ENCODE measurements at regions not wholly inside any gene's neighbourhood (a gene's known extent, or its start where the extent isn't known, plus 50 kb on each side); places are given as distances from the start of the nearest gene placed in this dataset.

DNA sequence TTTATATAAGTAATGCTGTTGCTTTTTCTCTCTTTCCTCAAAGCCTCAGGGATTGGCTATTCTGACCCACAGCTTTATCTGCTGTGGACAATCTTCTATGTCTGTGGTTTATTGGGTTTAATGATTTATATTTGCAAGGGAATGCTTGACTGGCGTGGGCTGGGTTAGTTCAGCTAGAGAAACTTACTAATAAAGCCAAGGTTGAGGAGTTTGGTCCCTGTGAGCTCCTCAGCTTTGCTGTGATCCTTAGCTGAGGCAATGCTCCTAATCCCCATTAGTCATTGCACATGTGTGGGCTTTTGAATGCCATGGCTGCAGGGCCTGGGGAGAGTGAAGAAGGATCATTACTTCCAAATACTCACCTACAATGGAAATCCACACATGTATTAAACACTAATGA, 179.3 kb downstream of the ZNF326 start:
- Histone ChIP-seq H2BK15ac (ENCODE audit: low read depth, low read length) (no peak overlapping the region), H4K91ac (ENCODE audit: insufficient read length, low read depth, low read length) (no peak overlapping the region), H3K9me3 (ENCODE audit: control insufficient read depth, low read depth, low read length) (no peaks in the 10 kb centered on the region), H3K4me1 (ENCODE audit: insufficient read depth, low read length) (no peaks in the 10 kb centered on the region), H3K23ac (ENCODE audit: insufficient read length, low read depth, low read length) (no peak overlapping the region), H2AFZ (ENCODE audit: low read length) (no peak overlapping the region), H3T11ph (ENCODE audit: low read length) (no peak overlapping the region), H4K8ac (replicated peaks; ENCODE audit: insufficient read length, low read depth, low read length) (no peak overlapping the region), H3K14ac (ENCODE audit: insufficient read depth, low read length) (no peak overlapping the region), H2AK5ac (ENCODE audit: insufficient read length, low read length) (no peak overlapping the region), H3K18ac (ENCODE audit: insufficient read length, low read depth, low read length) (no peak overlapping the region), H3K79me2 (ENCODE audit: insufficient read depth, low read length) (no peaks in the 10 kb centered on the region), H3K27ac (ENCODE audit: insufficient read length, low read depth, low read length) (no peak overlapping the region), H3K27me3 (ENCODE audit: insufficient read depth, low read length) (no peaks in the 10 kb centered on the region), H3K23me2 (ENCODE audit: insufficient read length, low read depth, low read length, poor library complexity, severe bottlenecking) (no peaks in the 10 kb centered on the region), H2BK120ac (ENCODE audit: low read depth, low read length, poor library complexity, severe bottlenecking) (no peak overlapping the region), H2BK5ac (ENCODE audit: insufficient read length, low read length) (no peak overlapping the region), H3K4me2 (ENCODE audit: insufficient read depth, insufficient read length, low read length) (no peak overlapping the region), H2BK12ac (ENCODE audit: insufficient read length, low read depth, low read length) (no peak overlapping the region), H3K56ac (ENCODE audit: insufficient read length, low read depth, low read length) (no peak overlapping the region), H2BK20ac (ENCODE audit: low read depth, low read length, poor library complexity, severe bottlenecking) (no peak overlapping the region), H4K20me1 (ENCODE audit: control insufficient read depth, insufficient read depth, insufficient read length) (no peaks in the 10 kb centered on the region), H3K79me1 (ENCODE audit: insufficient read depth, low read depth, low read length, poor library complexity, severe bottlenecking) (no peaks in the 10 kb centered on the region), H3K9ac (ENCODE audit: extremely low read depth, insufficient read length, low read length) (no peak overlapping the region), H3K4ac (ENCODE audit: low read depth, low read length) (no peak overlapping the region), H4K5ac (ENCODE audit: insufficient read length, low read depth, low read length) (no peak overlapping the region)
- no peak overlapping the region for H3K27ac Mint-ChIP-seq
- H3K36me3 Mint-ChIP-seq (ENCODE audit: insufficient read depth in 1 of 3, low read depth in 3 of 3) = no peaks in the 10 kb centered on the region
- WGBS (ENCODE audit: extremely low coverage, insufficient read length, low lambda C conversion rate) = no CpG with 5 or more reads among the region's 1 CpG
- peaks cover 0 to 5% of the 10 kb centered on the region in 2 experiments; a peak in 1 of 5 replicates for H3K9me3 Mint-ChIP-seq
- H3K27me3 Mint-ChIP-seq (ENCODE audit: low read depth) = peaks cover 4% of the 10 kb centered on the region; the same call in 1 of the 2 replicates
- H3K4me1 Mint-ChIP-seq = peaks cover 6 to 8% of the 10 kb centered on the region in 2 experiments
- TF ChIP-seq, protein P1, sequence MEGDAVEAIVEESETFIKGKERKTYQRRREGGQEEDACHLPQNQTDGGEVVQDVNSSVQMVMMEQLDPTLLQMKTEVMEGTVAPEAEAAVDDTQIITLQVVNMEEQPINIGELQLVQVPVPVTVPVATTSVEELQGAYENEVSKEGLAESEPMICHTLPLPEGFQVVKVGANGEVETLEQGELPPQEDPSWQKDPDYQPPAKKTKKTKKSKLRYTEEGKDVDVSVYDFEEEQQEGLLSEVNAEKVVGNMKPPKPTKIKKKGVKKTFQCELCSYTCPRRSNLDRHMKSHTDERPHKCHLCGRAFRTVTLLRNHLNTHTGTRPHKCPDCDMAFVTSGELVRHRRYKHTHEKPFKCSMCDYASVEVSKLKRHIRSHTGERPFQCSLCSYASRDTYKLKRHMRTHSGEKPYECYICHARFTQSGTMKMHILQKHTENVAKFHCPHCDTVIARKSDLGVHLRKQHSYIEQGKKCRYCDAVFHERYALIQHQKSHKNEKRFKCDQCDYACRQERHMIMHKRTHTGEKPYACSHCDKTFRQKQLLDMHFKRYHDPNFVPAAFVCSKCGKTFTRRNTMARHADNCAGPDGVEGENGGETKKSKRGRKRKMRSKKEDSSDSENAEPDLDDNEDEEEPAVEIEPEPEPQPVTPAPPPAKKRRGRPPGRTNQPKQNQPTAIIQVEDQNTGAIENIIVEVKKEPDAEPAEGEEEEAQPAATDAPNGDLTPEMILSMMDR (conservative IDR thresholded peaks at IDR 0.05) = no peak
- DNase-seq = no peak
- no peak overlapping the region for H3K4me3 Mint-ChIP-seq
